ENCODE measurements at regions not wholly inside any gene's neighbourhood (a gene's known extent, or its start where the extent isn't known, plus 50 kb on each side); places are given as distances from the start of the nearest gene placed in this dataset.

GRCh38 chr14:71604231-71604630, 328.0 kb upstream of the RGS6 start:
- Histone ChIP-seq H3K9me3 (no peaks in the 10 kb centered on the region), H3K36me3 (no peaks in the 10 kb centered on the region), H3K4me1 (ENCODE audit: control insufficient read depth in 1 of 2, insufficient read depth in 1 of 2, low read depth in 1 of 2, low read length in 1 of 2) (no peaks in the 10 kb centered on the region), H3K27me3 (no peaks in the 10 kb centered on the region), H3K4me3 (ENCODE audit: low read depth in 1 of 2, low read length in 1 of 2) (no peak overlapping the region), H3K27ac (no peak overlapping the region)
- TF ChIP-seq CTCF (IDR thresholded peaks at IDR 0.05), result no peak

GRCh38 chr14:71606064-71606463, 326.2 kb upstream of the RGS6 start:
- no peak overlapping the region for H3K4me3 ChIP-seq (ENCODE audit: low read depth in 1 of 2, low read length in 1 of 2)
- H3K36me3 ChIP-seq, result no peaks in the 10 kb centered on the region
- no peaks in the 10 kb centered on the region for H3K4me1 ChIP-seq (ENCODE audit: control insufficient read depth in 1 of 2, insufficient read depth in 1 of 2, low read depth in 1 of 2, low read length in 1 of 2)
- TF ChIP-seq CTCF (IDR thresholded peaks at IDR 0.05), result no peak
- no peak overlapping the region for H3K27ac ChIP-seq
- no peaks in the 10 kb centered on the region for H3K9me3 ChIP-seq
- H3K27me3 ChIP-seq, result no peaks in the 10 kb centered on the region

- Histone ChIP-seq H3K27me3 (no peaks in the 10 kb centered on the region), H3K27ac (no peak overlapping the region), H3K4me1 (ENCODE audit: control insufficient read depth in 1 of 2, insufficient read depth in 1 of 2, low read depth in 1 of 2, low read length in 1 of 2) (no peaks in the 10 kb centered on the region), H3K4me3 (ENCODE audit: low read depth in 1 of 2, low read length in 1 of 2) (no peak overlapping the region), H3K36me3 (no peaks in the 10 kb centered on the region), H3K9me3 (no peaks in the 10 kb centered on the region)
- TF ChIP-seq CTCF (IDR thresholded peaks at IDR 0.05), result no peak
Observed at GRCh38 chr14:71606575-71606974, 325.7 kb upstream of the RGS6 start.

- Histone ChIP-seq H3K36me3 (no peaks in the 10 kb centered on the region), H3K4me1 (ENCODE audit: control insufficient read depth in 1 of 2, insufficient read depth in 1 of 2, low read depth in 1 of 2, low read length in 1 of 2) (no peaks in the 10 kb centered on the region), H3K4me3 (ENCODE audit: low read depth in 1 of 2, low read length in 1 of 2) (no peak overlapping the region), H3K27ac (peak overlapping the region; percentile 5), H3K27me3 (no peaks in the 10 kb centered on the region), H3K9me3 (no peaks in the 10 kb centered on the region)
- TF ChIP-seq CTCF (IDR thresholded peaks at IDR 0.05), result no peak
Observed at GRCh38 chr14:71607056-71607455, 325.2 kb upstream of the RGS6 start.

- no peaks in the 10 kb centered on the region for H3K4me1 ChIP-seq (ENCODE audit: control insufficient read depth in 1 of 2, insufficient read depth in 1 of 2, low read depth in 1 of 2, low read length in 1 of 2)
- no peaks in the 10 kb centered on the region for H3K36me3 ChIP-seq
- TF ChIP-seq CTCF (IDR thresholded peaks at IDR 0.05), result no peak
- H3K27ac ChIP-seq, result no peak overlapping the region
- H3K4me3 ChIP-seq (ENCODE audit: low read depth in 1 of 2, low read length in 1 of 2), result no peak overlapping the region
- no peaks in the 10 kb centered on the region for H3K27me3 ChIP-seq
- H3K9me3 ChIP-seq, result no peaks in the 10 kb centered on the region
Observed at GRCh38 chr14:71610149-71610548, 322.1 kb upstream of the RGS6 start.

GRCh38 chr14:71610797-71611196, 321.4 kb upstream of the RGS6 start:
- TF ChIP-seq CTCF (IDR thresholded peaks at IDR 0.05), result no peak
- H3K9me3 ChIP-seq, result no peaks in the 10 kb centered on the region
- no peak overlapping the region for H3K4me3 ChIP-seq (ENCODE audit: low read depth in 1 of 2, low read length in 1 of 2)
- no peak overlapping the region for H3K27ac ChIP-seq
- H3K27me3 ChIP-seq, result no peaks in the 10 kb centered on the region
- no peaks in the 10 kb centered on the region for H3K4me1 ChIP-seq (ENCODE audit: control insufficient read depth in 1 of 2, insufficient read depth in 1 of 2, low read depth in 1 of 2, low read length in 1 of 2)
- H3K36me3 ChIP-seq, result no peaks in the 10 kb centered on the region
